ENCODE measurements at regions not wholly inside any gene's neighbourhood (a gene's known extent, or its start where the extent isn't known, plus 50 kb on each side); places are given as distances from the start of the nearest gene placed in this dataset.

- TF ChIP-seq CTCF (IDR thresholded peaks at IDR 0.05; ENCODE audit: insufficient read depth, low read length), result no peak
- TF ChIP-seq POLR2AphosphoS5 (IDR thresholded peaks at IDR 0.05; ENCODE audit: low read depth), result no peak
- TF ChIP-seq REST (IDR thresholded peaks at IDR 0.05; ENCODE audit: insufficient replicate concordance, low read depth), result no peak
Observed at GRCh38 chr3:76554707-76555106, 485.2 kb upstream of the ROBO2 start.

Data from HL-60 (cell line).